PC-9 (cell line): ENCODE measurements at regions not wholly inside any gene's neighbourhood (a gene's known extent, or its start where the extent isn't known, plus 50 kb on each side); places are given as distances from the start of the nearest gene placed in this dataset.

ENCODE experiments used
- CTCF ChIP-seq: fragments of 200-600 bp; sonication (generic); conservative IDR thresholded peaks from 2 replicates; pipeline ENCODE4 v1.6.1; 2017; ENCODE audit warnings: mixed run types, antibody characterized with exemption, mild to moderate bottlenecking, moderate library complexity
- EZH2 ChIP-seq: fragments of 200-600 bp; sonication (generic); IDR thresholded peaks from 2 replicates; pipeline ENCODE4 v1.8.0; 2017; ENCODE audit warnings: antibody characterized with exemption, low read depth

GRCh38 chr13:105142556-105142955 lies 1392.9 kb downstream of the EFNB2 start:
- TF ChIP-seq CTCF (no peak), EZH2 (no peak)
